SH-SY5Y (cell line): ENCODE measurements at regions not wholly inside any gene's neighbourhood (a gene's known extent, or its start where the extent isn't known, plus 50 kb on each side); places are given as distances from the start of the nearest gene placed in this dataset.

ENCODE experiments used
- GATA2 ChIP-seq: IDR thresholded peaks from 2 replicates; pipeline ENCODE4 v1.6.1; 2011; ENCODE audit warnings: mild to moderate bottlenecking, low read depth, low read length
- GATA3 ChIP-seq: IDR thresholded peaks from 2 replicates; pipeline ENCODE4 v1.6.1; 2011; ENCODE audit warnings: low read depth, mild to moderate bottlenecking, low read length, moderate library complexity

DNA sequence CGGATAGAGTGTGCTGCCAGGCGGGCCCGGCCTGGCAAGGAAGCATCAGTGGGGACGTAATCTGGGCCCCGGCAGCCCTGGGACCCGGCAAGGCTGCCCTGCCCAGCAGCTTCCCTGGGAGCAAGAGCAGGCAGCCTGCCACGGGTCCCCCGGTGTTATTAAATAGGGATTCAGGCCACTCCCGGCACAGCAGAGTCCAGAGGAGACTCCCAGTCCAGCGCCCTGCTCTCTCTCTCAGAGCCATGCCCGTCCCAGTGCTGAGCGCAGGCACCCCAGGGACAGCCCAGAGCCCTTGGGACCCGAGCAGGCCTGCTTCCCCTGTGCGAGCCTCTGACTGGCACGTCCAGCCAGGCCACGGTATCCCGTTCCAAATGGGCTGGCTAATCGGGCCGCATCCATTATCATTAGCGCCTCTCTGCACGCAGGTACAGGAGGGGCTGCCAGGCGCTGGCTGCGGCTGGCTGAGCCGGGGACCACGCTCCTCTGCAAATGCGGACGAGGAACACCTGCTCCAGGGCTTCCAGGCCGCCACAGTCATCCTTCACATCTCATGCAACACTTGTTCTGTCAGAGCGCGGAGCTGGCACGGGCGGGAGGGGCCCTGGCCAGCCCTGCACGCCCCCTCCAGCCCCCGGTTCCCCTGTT is 344.2 kb upstream of the MKI67 start:
- TF ChIP-seq GATA3 (no peak), GATA2 (no peak)
